NCI-H1092 (cell line): ENCODE measurements at regions not wholly inside any gene's neighbourhood (a gene's known extent, or its start where the extent isn't known, plus 50 kb on each side); places are given as distances from the start of the nearest gene placed in this dataset.

ENCODE experiments used
- DNase-seq: peaks from one replicate; lab custom pipeline; 2025; lab: John Stamatoyannopoulos, UW

DNA sequence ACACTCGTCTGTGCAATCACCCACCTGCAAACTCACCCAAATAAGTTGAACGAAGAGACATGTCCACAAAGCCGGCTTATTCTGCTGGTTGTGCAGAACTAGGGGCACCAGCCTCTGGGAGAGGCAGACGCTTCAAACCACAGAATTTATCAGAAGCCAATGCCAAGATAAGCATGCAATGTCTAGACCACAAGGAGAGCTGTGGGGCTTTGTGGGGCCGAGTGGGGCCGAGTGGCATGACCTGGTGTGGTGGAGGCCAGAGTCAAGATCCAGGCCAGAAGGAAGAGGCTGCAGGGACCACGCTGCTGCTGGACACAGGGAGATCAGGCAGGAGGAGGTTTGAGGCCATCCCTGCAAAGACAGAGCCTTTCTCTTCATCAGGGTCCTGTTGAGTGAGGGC is 259.0 kb downstream of the IRX2 start:
- no peak for DNase-seq

DNA sequence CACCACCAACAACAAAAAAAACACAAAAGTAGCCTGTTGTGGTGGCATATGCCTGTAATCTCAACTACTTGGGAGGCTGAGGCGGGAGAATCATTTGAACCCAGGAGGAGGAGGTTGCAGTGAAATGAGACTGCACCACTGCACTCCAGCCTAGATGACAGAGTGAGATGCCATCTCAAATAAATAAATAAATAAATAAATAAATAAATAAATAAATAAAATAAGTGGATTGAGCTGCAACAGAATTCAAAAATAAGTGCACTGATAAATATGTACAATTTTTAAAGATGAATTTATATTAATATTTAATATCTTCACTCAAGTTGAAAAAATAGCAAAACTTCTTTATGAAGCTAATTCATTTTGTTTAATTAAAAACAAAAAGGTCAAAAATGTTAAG is 259.6 kb downstream of the IRX2 start:
- no peak for DNase-seq

DNA sequence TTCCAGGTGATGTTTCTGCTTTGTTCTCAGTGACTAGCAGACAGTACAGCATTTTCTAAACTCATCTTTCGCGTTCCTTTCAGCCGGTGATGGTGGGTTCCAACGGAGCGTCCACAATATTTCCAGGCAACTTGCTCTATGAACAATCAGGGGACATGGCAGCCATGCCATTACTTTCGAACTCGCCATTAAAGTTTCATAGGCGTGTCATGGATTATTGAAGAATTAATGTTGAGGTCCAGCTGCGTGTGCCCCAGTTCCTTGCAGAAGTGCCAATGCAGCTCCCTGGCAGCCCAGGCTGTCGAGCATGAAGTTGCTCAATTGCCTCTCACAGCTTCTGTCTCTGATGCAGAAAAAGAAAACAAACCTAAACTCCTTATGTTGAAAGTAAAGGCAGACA is 262.2 kb downstream of the IRX2 start:
- no peak for DNase-seq

DNA sequence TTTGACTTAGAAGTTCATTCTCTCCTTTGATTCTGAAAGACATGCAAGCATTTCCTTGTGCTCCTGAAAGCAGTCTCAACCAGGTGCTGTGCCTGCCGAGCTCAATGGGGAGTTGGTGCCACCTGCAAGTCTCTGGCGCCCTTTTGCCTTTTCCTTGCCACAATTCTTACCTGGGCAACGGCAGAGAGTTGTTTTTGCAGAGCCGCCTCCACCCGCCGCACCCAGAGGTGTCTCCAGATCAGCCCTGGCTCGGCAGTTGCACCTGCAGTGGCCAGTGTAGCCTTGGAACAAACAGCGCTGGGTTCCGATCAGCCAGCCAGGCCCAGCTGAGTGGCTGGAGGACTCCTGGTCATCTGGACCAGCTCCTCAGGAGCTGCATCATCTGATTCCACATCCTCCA is 262.9 kb downstream of the IRX2 start:
- no peak for DNase-seq

DNA sequence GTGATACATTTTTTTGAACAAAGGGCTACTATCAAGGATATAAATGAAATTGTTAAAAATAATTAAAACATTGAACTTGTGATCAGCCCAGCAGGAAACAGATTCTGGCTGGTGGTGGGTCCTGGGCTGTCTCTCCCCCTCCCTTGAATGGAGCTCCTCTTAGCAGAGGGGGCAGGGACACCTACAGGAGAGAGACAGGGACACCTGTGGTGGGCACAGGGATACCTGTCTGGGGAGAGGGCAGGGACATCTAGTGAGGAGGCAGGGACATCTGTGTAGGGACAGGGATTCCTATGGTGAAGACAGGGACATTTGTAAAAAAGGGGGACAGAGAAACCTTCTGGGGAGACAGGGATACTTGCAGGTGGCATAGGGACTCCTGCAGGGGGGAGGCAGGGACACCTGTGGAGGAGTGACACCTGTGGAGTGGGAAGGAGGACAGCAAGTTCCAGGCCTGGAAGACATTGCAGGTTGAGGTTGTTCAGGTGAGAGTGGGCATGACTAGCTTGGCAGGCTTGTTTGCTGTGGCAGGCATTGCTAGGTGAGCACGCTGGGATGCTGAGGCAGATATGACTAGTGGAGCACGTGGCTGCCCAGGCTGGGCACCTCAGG is 264.2 kb downstream of the IRX2 start:
- no peak for DNase-seq

DNA sequence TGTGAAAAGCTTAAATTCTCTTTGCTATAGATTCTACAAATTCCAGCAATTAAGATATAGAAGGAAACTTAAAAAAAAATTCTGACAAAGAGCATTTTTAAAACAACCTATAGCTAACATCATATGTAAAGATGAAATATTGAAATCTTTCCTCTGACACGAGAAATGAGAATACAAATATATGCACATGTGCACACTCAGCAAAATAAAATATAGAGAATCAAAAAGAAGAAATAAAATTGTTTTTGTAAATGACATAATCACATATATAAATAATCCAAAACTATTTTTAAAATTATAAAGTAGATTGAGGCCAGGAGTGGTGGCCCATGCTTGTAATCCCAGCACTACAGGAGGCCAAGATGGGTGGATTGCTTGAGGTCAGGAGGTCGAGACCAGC is 265.1 kb downstream of the IRX2 start:
- DNase-seq = no peak

DNA sequence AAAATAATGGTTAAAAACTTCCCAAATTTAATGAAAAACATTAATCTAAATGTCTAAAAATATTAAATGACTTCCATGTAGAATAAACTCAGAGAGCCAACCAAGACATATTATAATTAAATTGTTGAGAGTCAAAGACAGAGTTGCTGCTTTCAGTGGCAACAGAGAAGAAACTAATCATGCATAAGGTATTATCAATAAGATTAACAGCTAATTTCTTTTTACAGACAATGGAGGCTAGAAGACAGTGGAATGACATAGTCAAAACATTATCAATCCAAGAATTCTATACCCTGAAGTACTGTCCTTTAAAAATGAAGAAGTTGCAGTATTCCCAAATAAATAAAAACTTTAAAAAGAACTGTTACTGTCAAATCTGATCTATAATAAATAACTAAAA is 268.7 kb downstream of the IRX2 start:
- DNase-seq = no peak

DNA sequence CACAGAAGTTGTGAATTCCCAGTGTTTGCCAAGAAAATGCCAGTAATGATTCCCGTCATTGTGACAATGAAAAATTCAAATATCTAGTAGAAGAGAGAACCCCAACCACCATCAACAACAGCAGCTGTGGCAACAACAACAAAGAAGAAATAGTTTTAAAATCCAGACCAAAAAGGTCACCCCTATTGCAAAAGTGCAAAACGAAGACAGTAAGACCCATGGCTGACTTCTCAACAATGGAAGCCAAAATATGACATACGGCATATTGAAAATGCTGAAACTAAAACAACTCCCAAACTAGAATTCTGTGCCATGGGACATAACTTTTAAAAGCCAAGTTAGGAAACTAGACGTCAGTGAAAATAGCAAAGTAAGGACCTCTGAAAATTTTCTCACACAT is 270.6 kb downstream of the IRX2 start:
- no peak for DNase-seq

DNA sequence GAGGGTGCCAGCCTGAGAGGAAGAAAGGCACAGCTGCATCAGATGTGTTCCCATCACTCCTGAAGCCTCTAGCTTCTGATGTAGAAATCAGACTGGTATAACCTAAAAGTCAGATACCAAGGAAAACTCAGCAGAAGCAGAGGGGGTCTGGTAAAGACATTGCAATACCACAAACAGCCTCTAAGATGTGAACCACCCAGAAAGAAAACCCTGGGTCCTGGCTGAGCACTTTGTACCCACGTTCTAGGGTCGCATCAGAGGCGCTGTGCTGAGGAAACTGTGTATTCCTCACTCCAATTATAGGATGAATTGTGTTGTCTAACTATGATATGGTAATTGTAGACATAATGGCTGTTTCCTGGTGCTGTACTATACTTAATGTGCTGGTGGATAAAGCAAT is 275.6 kb downstream of the IRX2 start:
- no peak for DNase-seq

DNA sequence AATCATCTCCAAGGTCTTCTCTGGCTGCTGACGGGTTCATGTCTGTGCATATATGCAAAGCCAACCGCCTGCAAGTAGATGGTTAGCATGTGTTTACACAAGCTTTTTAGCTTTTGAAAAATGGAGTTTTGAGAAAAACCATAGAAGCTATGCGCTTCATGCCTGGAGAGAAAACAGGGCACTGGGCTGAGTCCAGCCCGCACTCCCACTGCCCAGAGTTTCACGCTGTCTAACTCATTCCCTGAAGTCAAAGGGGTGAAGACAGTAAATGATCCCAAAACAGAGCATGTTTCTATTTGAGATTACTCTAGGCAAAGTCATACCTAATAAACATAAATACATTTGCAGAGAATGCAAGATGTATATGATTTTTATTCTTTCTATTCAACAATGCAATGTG is 278.8 kb downstream of the IRX2 start:
- DNase-seq = no peak

DNA sequence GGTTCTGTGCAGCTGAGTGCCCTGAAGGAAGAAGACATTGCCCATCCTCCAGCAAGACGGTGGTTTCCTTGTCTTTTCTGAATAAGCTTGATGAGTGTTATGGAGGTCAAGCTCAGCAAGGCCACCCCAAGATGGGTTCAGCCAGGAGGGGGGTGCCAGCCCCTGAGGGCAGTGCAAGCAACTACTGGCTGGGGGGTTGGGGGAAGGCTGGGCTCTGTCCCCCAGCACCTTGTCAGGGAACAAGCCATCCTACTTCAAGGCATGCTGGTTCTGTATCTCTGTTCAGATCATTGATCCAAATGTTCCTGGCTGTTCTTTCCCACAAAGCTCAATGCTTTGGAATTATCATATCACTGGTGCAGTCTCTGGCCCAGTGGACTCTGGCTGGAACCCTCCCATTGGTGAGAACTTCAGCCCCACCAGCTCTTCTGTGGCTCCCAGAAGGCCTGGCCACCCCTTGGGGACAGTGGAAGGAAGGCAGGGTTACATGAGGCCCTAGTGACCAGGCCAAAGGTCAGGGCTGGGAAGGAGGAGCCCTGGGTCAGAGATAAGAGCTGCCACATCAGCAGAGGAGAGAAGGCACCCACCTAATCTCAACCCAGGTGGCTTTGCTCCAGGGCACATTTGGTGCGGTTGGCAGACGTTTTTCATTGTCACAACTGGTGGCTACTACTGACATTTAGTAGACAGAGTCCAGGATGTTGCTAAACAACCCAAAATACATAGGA is 280.2 kb downstream of the IRX2 start:
- no peak for DNase-seq

DNA sequence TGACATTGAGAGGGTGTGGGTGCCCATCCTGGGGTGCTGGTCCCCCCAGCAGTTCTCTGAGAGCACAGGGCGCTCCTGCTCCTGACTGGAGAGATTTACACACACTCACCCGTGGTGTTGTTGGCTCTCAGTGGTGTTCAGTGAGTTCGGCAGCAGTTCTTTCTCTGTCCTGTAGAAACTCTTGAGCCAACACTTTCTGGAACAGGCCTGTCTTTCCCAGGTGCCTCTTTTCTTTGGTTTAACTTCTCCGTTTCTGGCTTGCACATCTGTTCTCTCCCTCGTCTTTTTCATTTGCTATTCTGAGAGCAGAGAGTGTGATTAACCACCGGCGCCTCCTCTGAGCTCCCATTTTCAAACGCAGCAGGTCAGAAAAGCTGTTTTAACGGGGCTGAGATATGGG is 284.5 kb downstream of the IRX2 start:
- no peak for DNase-seq

DNA sequence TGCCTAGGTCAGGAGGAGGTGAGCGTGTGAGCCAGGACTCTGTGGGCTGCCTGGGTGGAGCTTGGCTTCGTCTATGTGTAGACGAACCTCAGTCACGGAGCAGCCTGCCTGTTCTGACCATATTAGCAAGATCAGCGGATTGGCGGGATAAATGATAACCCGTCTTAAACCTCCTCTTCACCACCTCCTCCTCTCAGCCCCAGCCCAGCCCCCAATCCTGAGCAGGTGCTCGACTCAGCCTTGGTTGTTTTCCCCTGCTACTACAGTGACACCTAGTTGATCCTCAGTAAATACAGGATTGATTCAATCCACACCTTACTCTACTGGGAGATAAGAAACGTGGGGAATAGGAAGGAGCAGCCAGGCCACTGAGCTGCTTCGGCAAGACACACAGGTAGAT is 286.1 kb downstream of the IRX2 start:
- DNase-seq = peak; percentile 21

DNA sequence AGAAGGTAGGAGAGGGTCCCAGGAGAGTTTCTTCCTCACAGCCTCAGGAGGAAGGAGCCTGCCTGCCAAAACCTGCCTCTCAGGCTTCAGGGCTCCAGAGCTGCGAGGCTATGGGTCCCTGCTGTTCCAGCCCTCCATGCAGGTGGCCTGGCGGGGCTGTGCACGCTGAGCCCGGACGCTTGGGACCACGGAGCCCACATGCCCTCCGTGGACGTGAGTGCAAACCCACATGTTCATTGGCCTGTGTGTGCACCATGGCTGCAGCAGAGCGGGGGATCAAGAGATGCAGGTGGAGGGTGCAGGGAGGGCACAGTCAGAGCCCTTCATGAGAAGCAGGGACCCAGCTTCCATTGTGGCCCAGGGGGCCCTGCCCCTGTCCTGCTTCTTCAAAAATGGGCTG is 287.3 kb downstream of the IRX2 start:
- DNase-seq = no peak

DNA sequence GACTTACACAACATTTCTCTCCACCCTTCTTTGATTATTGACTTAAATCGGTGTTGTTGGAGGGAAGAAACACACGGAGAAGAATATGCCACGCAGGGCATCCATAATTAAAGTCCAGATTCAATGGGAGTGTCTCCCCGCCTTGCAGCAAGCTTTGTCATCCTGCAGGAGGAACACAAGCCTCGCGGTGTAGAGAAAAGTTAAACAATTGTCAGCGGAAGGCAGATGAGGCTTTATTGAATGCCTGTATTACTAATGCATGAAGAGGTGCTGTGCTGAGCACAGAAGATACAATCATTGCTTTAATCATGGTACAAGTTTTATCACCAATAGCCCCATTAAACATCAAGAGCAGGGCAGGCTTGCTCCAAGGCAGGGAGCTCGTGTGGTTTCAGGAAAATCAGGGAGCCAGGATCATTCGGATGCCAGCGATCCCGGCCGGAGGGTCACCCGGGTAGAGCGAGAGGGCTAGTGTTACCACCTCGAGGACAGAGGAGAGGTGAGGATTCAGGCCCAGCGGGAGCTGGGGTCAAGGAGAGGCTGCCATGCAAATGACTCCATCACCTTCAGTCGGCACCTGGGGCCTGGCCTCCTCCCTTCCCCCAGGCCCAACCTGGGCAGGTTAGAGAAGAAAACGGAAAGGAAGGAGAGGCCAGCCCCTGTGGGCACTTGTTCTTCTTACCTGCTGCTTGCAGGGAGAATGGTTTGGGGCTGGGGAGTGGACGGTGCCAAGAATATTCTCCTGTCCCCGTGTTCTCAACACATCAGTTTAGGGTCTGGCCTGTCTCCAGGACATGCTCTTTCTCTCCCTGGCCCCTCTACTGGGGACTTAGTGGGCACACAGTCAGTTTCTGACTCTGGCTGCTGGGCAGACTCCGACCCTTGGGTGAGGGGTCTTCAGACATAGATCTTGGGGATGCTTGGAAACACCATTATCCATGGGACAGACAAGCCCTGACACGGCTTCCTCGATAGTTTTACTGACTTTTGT is 289.5 kb downstream of the IRX2 start:
- no peak for DNase-seq

DNA sequence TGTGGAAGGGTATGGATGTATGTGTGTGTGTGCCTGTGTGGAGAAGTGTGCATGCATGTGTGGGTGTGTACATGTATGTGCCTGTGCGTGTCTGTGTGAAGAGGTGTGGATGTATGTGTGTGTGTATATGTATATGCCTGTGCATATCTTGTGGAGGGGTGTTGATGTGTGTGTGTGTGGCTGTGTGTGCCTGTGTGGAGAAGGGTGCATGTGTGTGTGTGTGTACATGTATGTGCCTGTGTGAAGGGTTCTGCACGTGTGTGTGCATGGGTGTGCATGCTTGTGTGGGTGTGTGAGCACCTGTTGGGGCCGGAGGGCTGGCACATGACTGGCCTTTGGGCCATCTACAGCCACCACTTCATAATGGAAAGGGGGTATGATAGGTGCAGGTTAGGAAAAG is 291.4 kb downstream of the IRX2 start:
- DNase-seq = no peak

DNA sequence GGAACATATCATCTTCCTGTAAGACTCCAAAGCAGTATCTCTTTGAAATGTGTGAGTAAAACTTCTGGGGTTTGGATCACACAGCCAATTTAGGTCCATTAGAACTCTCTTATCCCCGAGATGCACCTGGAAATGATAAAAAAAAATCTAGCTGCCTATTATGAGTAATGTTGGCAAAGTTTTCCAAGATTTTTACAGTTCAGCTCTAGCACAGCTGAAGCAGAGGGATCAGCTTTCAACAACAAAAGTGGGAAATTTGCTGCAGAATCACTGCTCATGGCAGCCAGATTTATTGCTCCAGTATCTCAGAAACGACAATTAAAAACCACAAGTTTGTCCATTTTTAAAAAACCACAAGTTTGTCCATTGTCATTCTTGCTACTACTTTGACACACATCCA is 292.2 kb downstream of the IRX2 start:
- DNase-seq = no peak

DNA sequence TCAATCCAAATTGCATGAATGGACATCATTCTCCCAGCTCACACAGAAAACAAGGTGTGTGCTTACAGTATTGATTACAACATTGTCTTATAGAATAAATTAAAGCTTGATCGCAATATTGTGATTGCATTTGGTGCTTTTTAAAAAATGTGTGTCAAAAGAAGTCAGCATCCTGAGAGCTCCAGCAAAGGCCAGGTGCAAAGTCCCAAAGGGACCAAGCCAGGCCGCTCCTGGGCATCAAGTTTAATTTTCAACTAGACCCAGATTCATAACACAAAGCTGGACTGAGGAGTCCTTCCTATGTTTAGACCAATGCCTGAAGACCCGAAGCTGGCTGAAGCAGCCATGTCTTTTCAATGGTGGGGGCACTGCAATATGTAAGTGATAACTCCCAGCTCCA is 295.6 kb downstream of the IRX2 start:
- DNase-seq = no peak

DNA sequence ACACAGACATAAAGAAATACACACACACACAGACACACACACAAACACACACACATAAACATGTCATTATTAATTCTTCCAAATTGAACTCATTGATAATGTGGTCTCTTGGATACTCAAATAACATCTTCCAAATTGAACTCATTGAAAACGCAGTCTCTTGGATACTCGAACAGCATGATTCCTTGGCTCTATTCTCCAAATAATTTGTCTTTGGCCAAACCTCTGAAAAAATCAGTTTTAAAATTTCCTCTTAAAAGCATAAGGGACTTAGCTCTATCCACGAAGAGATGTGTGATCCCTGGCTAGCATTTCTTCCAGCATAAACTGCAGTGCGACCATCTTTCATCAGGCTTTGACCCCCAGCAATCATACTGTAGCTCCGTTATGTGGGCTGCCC is 296.6 kb downstream of the IRX2 start:
- no peak for DNase-seq

DNA sequence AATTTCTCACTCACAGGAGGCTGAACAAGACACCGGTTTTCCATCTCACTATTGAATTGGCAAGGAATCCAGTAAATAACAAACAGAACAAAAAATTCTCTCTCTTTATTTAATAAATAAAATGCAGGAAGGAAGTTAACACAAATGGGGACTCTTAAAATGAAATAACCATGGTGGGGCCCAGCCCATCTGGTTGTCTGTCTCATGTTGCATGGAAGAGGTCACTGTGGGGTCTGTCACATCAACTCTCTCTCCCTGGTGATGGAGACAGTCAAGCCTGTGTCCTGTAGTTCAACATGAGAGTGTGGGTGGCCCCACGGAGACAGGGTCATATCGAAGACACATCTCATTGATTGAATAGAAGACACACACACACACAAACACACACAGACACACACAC is 297.7 kb downstream of the IRX2 start:
- no peak for DNase-seq

DNA sequence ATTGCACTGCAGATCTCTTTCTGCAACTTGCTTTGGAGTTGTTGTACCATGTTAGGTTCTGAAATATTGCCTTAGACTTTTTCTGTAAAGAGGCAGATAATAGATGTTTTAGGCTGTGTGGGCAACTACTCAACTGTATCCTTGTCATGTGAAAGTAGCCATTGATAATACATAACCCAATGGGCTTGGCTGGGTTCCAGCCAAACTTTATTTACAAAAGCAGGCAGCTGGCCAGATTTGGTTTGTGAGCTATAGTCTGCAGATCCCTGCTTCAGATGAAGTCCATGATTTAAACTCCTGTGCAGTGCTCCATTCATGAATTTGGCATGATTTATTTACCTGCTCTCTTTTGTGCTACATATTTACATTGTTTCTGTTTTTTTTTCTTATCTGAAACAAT is 300.4 kb downstream of the IRX2 start:
- peak; percentile 28 for DNase-seq

DNA sequence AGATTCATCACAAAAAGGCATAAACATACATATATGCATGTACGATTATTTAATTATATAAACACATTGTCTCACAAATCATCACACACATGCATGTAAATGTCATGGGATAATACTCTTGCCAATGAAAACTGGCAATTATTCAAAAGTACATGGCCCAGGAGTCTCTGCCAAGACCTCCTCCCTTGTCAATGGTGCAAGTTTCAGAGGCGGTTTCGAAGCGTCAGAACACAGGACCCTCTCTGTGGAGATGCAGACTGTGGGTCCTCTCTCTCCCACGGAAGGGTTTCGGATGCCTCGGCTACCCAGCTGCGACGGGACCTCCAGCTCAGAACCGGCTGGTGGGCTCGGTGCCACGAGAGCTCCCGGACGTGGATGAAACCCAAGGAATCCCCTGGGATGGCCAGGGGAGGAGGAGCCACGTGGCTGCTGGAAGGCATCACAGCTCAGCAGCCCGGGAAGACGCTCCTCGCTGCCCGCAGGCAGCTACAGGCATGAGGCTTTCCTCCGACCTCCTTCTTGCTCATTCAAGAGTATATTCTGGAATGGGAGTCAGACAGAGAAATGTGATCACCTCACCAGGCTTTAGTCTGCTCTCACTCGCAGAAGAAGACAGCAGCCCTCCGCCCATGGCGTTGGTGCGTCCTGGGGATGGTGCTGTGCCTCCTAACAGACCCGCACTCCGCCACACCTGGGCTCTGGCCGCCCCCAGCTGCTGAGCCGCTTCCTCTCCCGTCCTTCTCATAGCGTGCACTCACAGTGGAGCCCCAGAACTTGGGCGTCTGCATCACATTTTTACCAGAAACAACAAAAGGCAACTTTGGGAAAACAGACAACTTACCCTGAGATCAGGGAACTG is 308.8 kb downstream of the IRX2 start:
- no peak for DNase-seq
